ENCODE measurements at regions not wholly inside any gene's neighbourhood (a gene's known extent, or its start where the extent isn't known, plus 50 kb on each side); places are given as distances from the start of the nearest gene placed in this dataset.

GRCh38 chr17:33501185-33501584 is 208.1 kb upstream of the ASIC2 start:
- TF ChIP-seq ZNF274 (IDR thresholded peaks at IDR 0.05; ENCODE audit: low read depth, low read length) (no peak), YY1 (IDR thresholded peaks at IDR 0.05; ENCODE audit: insufficient read depth, insufficient read length) (no peak)
